HG03066 (cell line): ENCODE measurements at regions not wholly inside any gene's neighbourhood (a gene's known extent, or its start where the extent isn't known, plus 50 kb on each side); places are given as distances from the start of the nearest gene placed in this dataset.

Experiments
- ATAC-seq: cut with Tn5 transposase; IDR thresholded peaks from one replicate; pipeline ENCODE4 v1.9.1; 2021; ENCODE audit warnings: low read depth; ENCODE audit not compliant: unreplicated experiment

GRCh38 chr10:131478377-131478989 lies 167.0 kb upstream of the TCERG1L start:
- ATAC-seq: no peak

- ATAC-seq: no peak
Observed at GRCh38 chr10:131480066-131480465, 168.5 kb upstream of the TCERG1L start.

- ATAC-seq: no peak
Observed at GRCh38 chr10:131480861-131481260, 169.3 kb upstream of the TCERG1L start.

GRCh38 chr10:131485732-131486131 lies 174.2 kb upstream of the TCERG1L start:
- no peak for ATAC-seq

- no peak for ATAC-seq
Observed at GRCh38 chr10:131487822-131488221, 176.3 kb upstream of the TCERG1L start.

GRCh38 chr10:131490991-131491594 lies 179.6 kb upstream of the TCERG1L start:
- no peak for ATAC-seq

- no peak for ATAC-seq
Observed at GRCh38 chr10:131492211-131492857, 180.8 kb upstream of the TCERG1L start.

- ATAC-seq: no peak
Observed at GRCh38 chr10:131493432-131493831, 181.9 kb upstream of the TCERG1L start.

- no peak for ATAC-seq
Observed at GRCh38 chr10:131494451-131494850, 182.9 kb upstream of the TCERG1L start.

- ATAC-seq: no peak
Observed at GRCh38 chr10:131495224-131495623, 183.7 kb upstream of the TCERG1L start.

GRCh38 chr10:131495892-131496291 lies 184.4 kb upstream of the TCERG1L start:
- ATAC-seq: no peak

- ATAC-seq: no peak
Observed at GRCh38 chr10:131496351-131497052, 185.0 kb upstream of the TCERG1L start.

- no peak for ATAC-seq
Observed at GRCh38 chr10:131499566-131499965, 188.0 kb upstream of the TCERG1L start.

GRCh38 chr10:131500181-131500580 lies 188.7 kb upstream of the TCERG1L start:
- no peak for ATAC-seq

GRCh38 chr10:131500892-131501291 lies 189.4 kb upstream of the TCERG1L start:
- no peak for ATAC-seq

- no peak for ATAC-seq
Observed at GRCh38 chr10:131503992-131504391, 192.5 kb upstream of the TCERG1L start.

- no peak for ATAC-seq
Observed at GRCh38 chr10:131511391-131511790, 199.9 kb upstream of the TCERG1L start.

GRCh38 chr10:131512852-131513251 lies 201.3 kb upstream of the TCERG1L start:
- no peak for ATAC-seq

GRCh38 chr10:131513445-131513844 lies 201.9 kb upstream of the TCERG1L start:
- ATAC-seq: no peak

- ATAC-seq: no peak
Observed at GRCh38 chr10:131513901-131514300, 202.4 kb upstream of the TCERG1L start.

- ATAC-seq: no peak
Observed at GRCh38 chr10:131514454-131514853, 202.9 kb upstream of the TCERG1L start.
